SK-N-MC (cell line): ENCODE measurements at regions not wholly inside any gene's neighbourhood (a gene's known extent, or its start where the extent isn't known, plus 50 kb on each side); places are given as distances from the start of the nearest gene placed in this dataset.

Experiments
- EZH2 ChIP-seq: fragments of 200-600 bp; sonication (generic); IDR thresholded peaks from one replicate; pipeline ENCODE4 v1.6.1; 2017; ENCODE audit warnings: antibody characterized with exemption
- POLR2AphosphoS5 ChIP-seq: IDR thresholded peaks from 2 replicates; pipeline ENCODE4 v1.6.1; 2012; ENCODE audit warnings: mild to moderate bottlenecking, low read depth, low read length, borderline replicate concordance

GRCh38 chr10:3954615-3955014 is 169.6 kb upstream of the KLF6 start:
- TF ChIP-seq POLR2AphosphoS5 (no peak), EZH2 (no peak)
